H1 (cell line): ENCODE measurements at regions not wholly inside any gene's neighbourhood (a gene's known extent, or its start where the extent isn't known, plus 50 kb on each side); places are given as distances from the start of the nearest gene placed in this dataset.
A peak's percentile ranks its signal among the peaks of the same experiment; 100 is the strongest.

Experiments used
- CTCF ChIA-PET: fragments of 300-600 bp; sonication (Branson Sonifier 250); formaldehyde crosslinking; loops from one replicate; lab custom pipeline; 2021; ENCODE audit not compliant: partially characterized antibody; lab: Charles Lee
- POLR2A ChIA-PET: fragments of 300-600 bp; sonication (Branson Sonifier 250); formaldehyde crosslinking; loops from one replicate; lab custom pipeline; 2021; ENCODE audit warnings: inconsistent platforms; ENCODE audit not compliant: partially characterized antibody; lab: Charles Lee
- DNase-seq, 2 experiments: peaks; one replicate each; pipeline versions ENCODE4 v3.0.0 to v3.0.0-alpha.2; 2010 to 2022; ENCODE audit warnings: low spot score in 2 of 2, low read depth in 1 of 2, mixed read lengths in 1 of 2
- FAIRE-seq: peaks from 2 replicates; lab custom pipeline; 2011; peaks lifted over from hg19 to GRCh38; lab: Jason Lieb, UNC
- H2AFZ ChIP-seq: 2 replicates; pipeline ENCODE4 v1.8.1; 2012; ENCODE audit warnings: low read length, inconsistent platforms
- H2AK5ac ChIP-seq: 2 replicates; pipeline ENCODE4 v1.6.1; 2013; ENCODE audit warnings: low read depth, low read length
- H2BK120ac ChIP-seq: replicated peaks from 2 replicates; pipeline ENCODE3; 2013; ENCODE audit warnings: low read depth, low read length, inconsistent platforms
- H2BK12ac ChIP-seq: 2 replicates; pipeline ENCODE4 v1.6.1; 2013; ENCODE audit warnings: low read depth, low read length
- H2BK15ac ChIP-seq: 2 replicates; pipeline ENCODE4 v1.6.1; 2013; ENCODE audit warnings: low read length
- H2BK20ac ChIP-seq: 2 replicates; pipeline ENCODE4 v1.6.1; 2013; ENCODE audit warnings: low read length
- H2BK5ac ChIP-seq: 2 replicates; pipeline ENCODE4 v1.6.1; 2013; ENCODE audit warnings: low read depth, low read length
- H3K14ac ChIP-seq: 2 replicates; pipeline ENCODE4 v1.6.1; 2013; ENCODE audit warnings: inconsistent platforms; ENCODE audit not compliant: insufficient read length
- H3K18ac ChIP-seq: 2 replicates; pipeline ENCODE4 v1.6.1; 2013; ENCODE audit warnings: low read length; ENCODE audit errors: extremely low read depth
- H3K23ac ChIP-seq: 2 replicates; pipeline ENCODE4 v1.6.1; 2013; ENCODE audit warnings: inconsistent platforms; ENCODE audit not compliant: insufficient read length
- H3K23me2 ChIP-seq: 2 replicates; pipeline ENCODE4 v1.6.1; 2013; ENCODE audit warnings: low read depth, low read length
- H3K27ac ChIP-seq: 2 replicates; pipeline ENCODE4 v1.6.1; 2011; ENCODE audit warnings: low read depth, low read length, inconsistent platforms
- H3K27me3 ChIP-seq, 4 experiments: replicated peaks in 1 of 4; 1 replicate in 1 of 4; 2 replicates in 3 of 4; pipeline versions ENCODE4 v1.6.1 to v1.8.1; 2011 to 2013; ENCODE audit warnings: low read length in 3 of 4, mild to moderate bottlenecking in 3 of 4, inconsistent platforms in 2 of 4, mixed read lengths in 2 of 4, moderate library complexity in 1 of 4; ENCODE audit not compliant: control insufficient read depth in 3 of 4, insufficient read depth in 3 of 4; ENCODE audit errors: extremely low read depth in 1 of 4
- H3K36me3 ChIP-seq, 4 experiments: 2 replicates each; pipeline versions ENCODE4 v1.6.1 to v1.8.1; 2011 to 2013; ENCODE audit warnings: mild to moderate bottlenecking in 4 of 4, low read length in 3 of 4, moderate library complexity in 2 of 4, control low read depth in 1 of 4, inconsistent platforms in 1 of 4; ENCODE audit not compliant: insufficient read depth in 4 of 4, control insufficient read depth in 2 of 4
- H3K4ac ChIP-seq: replicated peaks from 2 replicates; pipeline ENCODE3; 2013; ENCODE audit warnings: low read length, low read depth, mixed read lengths, inconsistent platforms; ENCODE audit not compliant: insufficient read length
- H3K4me1 ChIP-seq, 4 experiments: replicated peaks in 1 of 4; 1 replicate in 1 of 4; 2 replicates in 3 of 4; pipeline versions ENCODE4 v1.6.1 to v1.8.1; 2011 to 2013; ENCODE audit warnings: low read length in 3 of 4, inconsistent platforms in 2 of 4, mixed read lengths in 1 of 4; ENCODE audit not compliant: insufficient read depth in 4 of 4, control insufficient read depth in 3 of 4
- H3K4me2 ChIP-seq, 2 experiments: 2 replicates each; pipeline versions ENCODE4 v1.6.1 to v1.8.1; 2011 to 2013; ENCODE audit warnings: low read depth in 2 of 2, low read length in 2 of 2, control low read depth in 1 of 2, inconsistent platforms in 1 of 2, mild to moderate bottlenecking in 1 of 2; ENCODE audit not compliant: insufficient read depth in 1 of 2
- H3K4me3 ChIP-seq, 4 experiments: fragments of 200-600, 300-600 bp in 1 of 4; sonication (generic), shearing (Covaris generic), sonication (Bioruptor Twin) in 1 of 4; 2 replicates each; pipeline versions ENCODE4 v1.5.1 to v1.8.1; 2011 to 2016; ENCODE audit warnings: low read length in 4 of 4, low read depth in 3 of 4, control low read depth in 2 of 4, inconsistent platforms in 2 of 4, mild to moderate bottlenecking in 2 of 4, mixed read lengths in 1 of 4, moderate library complexity in 1 of 4; ENCODE audit not compliant: insufficient read depth in 2 of 4; ENCODE audit errors: extremely low read depth in 1 of 4
- H3K56ac ChIP-seq: replicated peaks from 2 replicates; pipeline ENCODE3; 2013; ENCODE audit warnings: low read depth, mild to moderate bottlenecking, mixed read lengths, low read length, inconsistent platforms; ENCODE audit not compliant: insufficient read length
- H3K79me1 ChIP-seq: 2 replicates; pipeline ENCODE4 v1.6.1; 2013; ENCODE audit warnings: low read depth, low read length, control low read depth
- H3K79me2 ChIP-seq, 2 experiments: 2 replicates each; pipeline versions ENCODE4 v1.6.1 to v1.8.1; 2012 to 2013; ENCODE audit warnings: low read length in 2 of 2, mild to moderate bottlenecking in 2 of 2, inconsistent platforms in 1 of 2; ENCODE audit not compliant: insufficient read depth in 2 of 2, control insufficient read depth in 1 of 2
- H3K9ac ChIP-seq, 4 experiments: replicated peaks in 1 of 4; 1 replicate in 1 of 4; 2 replicates in 3 of 4; pipeline versions ENCODE4 v1.6.1 to v1.8.1; 2011 to 2013; ENCODE audit warnings: low read depth in 3 of 4, low read length in 3 of 4, control low read depth in 2 of 4, mild to moderate bottlenecking in 2 of 4, moderate library complexity in 2 of 4, inconsistent platforms in 1 of 4; ENCODE audit errors: extremely low read depth in 1 of 4
- H3K9me3 ChIP-seq, 2 experiments: 2 replicates each; pipeline versions ENCODE4 v1.6.1 to v1.8.1; 2012 to 2013; ENCODE audit warnings: mild to moderate bottlenecking in 2 of 2, moderate library complexity in 2 of 2, control low read depth in 1 of 2, inconsistent platforms in 1 of 2, low read depth in 1 of 2, low read length in 1 of 2, mixed read lengths in 1 of 2; ENCODE audit not compliant: insufficient read depth in 2 of 2
- H4K20me1 ChIP-seq, 2 experiments: replicated peaks in 1 of 2; 2 replicates each; pipeline versions ENCODE3 to v1.8.1; 2011 to 2013; ENCODE audit warnings: inconsistent platforms in 2 of 2, low read length in 2 of 2, mild to moderate bottlenecking in 1 of 2; ENCODE audit not compliant: insufficient read depth in 2 of 2, control insufficient read depth in 1 of 2
- H4K5ac ChIP-seq: 2 replicates; pipeline ENCODE4 v1.6.1; 2013; ENCODE audit warnings: low read length, low read depth, mixed read lengths, inconsistent platforms; ENCODE audit not compliant: insufficient read length
- H4K8ac ChIP-seq: 2 replicates; pipeline ENCODE4 v1.8.0; 2013; ENCODE audit warnings: mild to moderate bottlenecking, moderate library complexity, low read length, inconsistent platforms; ENCODE audit not compliant: insufficient read depth; ENCODE audit errors: extremely low read depth
- H4K91ac ChIP-seq: replicated peaks from 2 replicates; pipeline ENCODE3; 2013; ENCODE audit warnings: low read length, mixed read lengths, inconsistent platforms; ENCODE audit not compliant: insufficient read length
- BRCA1 ChIP-seq: IDR thresholded peaks from 2 replicates; pipeline ENCODE4 v1.6.1; 2012; ENCODE audit warnings: low read depth, low read length, improper control_type of control experiment
- CHD2 ChIP-seq: IDR thresholded peaks from 2 replicates; pipeline ENCODE4 v1.6.1; 2012; ENCODE audit warnings: low read length, improper control_type of control experiment
- HDAC2 ChIP-seq, 2 experiments: fragments of 300-600 bp in 1 of 2; sonication (generic) in 1 of 2; IDR thresholded peaks; 2 replicates each; pipeline ENCODE4 v1.6.1; 2011 to 2012; ENCODE audit warnings: low read depth in 2 of 2, low read length in 2 of 2, mild to moderate bottlenecking in 2 of 2, moderate library complexity in 2 of 2, borderline replicate concordance in 1 of 2, inconsistent platforms in 1 of 2
- PHF8 ChIP-seq: fragments of 200-600 bp; sonication (generic); conservative IDR thresholded peaks from 2 replicates; pipeline ENCODE4 v1.7.1; 2012; ENCODE audit warnings: low read depth, mild to moderate bottlenecking, inconsistent platforms, low read length, moderate library complexity
- RAD21 ChIP-seq, 2 experiments: IDR thresholded peaks in 1 of 2; conservative IDR thresholded peaks in 1 of 2; 2 replicates each; pipeline ENCODE4 v1.6.1; 2011; ENCODE audit warnings: low read depth in 2 of 2, low read length in 2 of 2, improper control_type of control experiment in 1 of 2, inconsistent platforms in 1 of 2, mild to moderate bottlenecking in 1 of 2, moderate library complexity in 1 of 2
- RFX5 ChIP-seq: IDR thresholded peaks from 2 replicates; pipeline ENCODE4 v1.6.1; 2011; ENCODE audit warnings: low read depth, low read length, improper control_type of control experiment, borderline replicate concordance
- RXRA ChIP-seq: IDR thresholded peaks from 2 replicates; pipeline ENCODE4 v1.6.1; 2011; ENCODE audit warnings: low read depth, mild to moderate bottlenecking, low read length, moderate library complexity; ENCODE audit not compliant: insufficient read depth
- TAF1 ChIP-seq: IDR thresholded peaks from 2 replicates; pipeline ENCODE4 v1.6.1; 2011; ENCODE audit warnings: mild to moderate bottlenecking, low read depth, low read length
- ZNF274 ChIP-seq: IDR thresholded peaks from 2 replicates; pipeline ENCODE4 v1.7.0; 2012; ENCODE audit warnings: low read length, borderline replicate concordance; ENCODE audit errors: extremely low read depth
- whole genome bisulfite sequencing, 2 experiments: shearing (Covaris generic) in 1 of 2; methylation state at CpG; one replicate each; pipeline versions ENCODE4 v1.1.6 to v1.1.7; 2013 to 2015; ENCODE audit warnings: low lambda C conversion rate in 2 of 2, mixed read lengths in 2 of 2, inconsistent platforms in 1 of 2, low coverage in 1 of 2, missing lambda C conversion rate in 1 of 2; ENCODE audit not compliant: insufficient replicate concordance in 2 of 2, insufficient coverage in 1 of 2, insufficient read length in 1 of 2; ENCODE audit errors: extremely low coverage in 1 of 2, missing lambda C conversion rate in 1 of 2; 5-methylcytosine and 5-hydroxymethylcytosine counted together
- TF ChIP-seq, protein P1 (sequence below), 3 experiments: IDR thresholded peaks; 1 replicate in 2 of 3; 2 replicates in 1 of 3; pipeline versions ENCODE4 v1.5.1 to v1.6.1; 2011; ENCODE audit warnings: low read length in 3 of 3, mild to moderate bottlenecking in 3 of 3, inconsistent platforms in 2 of 3, low read depth in 1 of 3, moderate library complexity in 1 of 3; ENCODE audit not compliant: insufficient read depth in 1 of 3; ENCODE audit errors: control extremely low read depth in 1 of 3

DNA sequence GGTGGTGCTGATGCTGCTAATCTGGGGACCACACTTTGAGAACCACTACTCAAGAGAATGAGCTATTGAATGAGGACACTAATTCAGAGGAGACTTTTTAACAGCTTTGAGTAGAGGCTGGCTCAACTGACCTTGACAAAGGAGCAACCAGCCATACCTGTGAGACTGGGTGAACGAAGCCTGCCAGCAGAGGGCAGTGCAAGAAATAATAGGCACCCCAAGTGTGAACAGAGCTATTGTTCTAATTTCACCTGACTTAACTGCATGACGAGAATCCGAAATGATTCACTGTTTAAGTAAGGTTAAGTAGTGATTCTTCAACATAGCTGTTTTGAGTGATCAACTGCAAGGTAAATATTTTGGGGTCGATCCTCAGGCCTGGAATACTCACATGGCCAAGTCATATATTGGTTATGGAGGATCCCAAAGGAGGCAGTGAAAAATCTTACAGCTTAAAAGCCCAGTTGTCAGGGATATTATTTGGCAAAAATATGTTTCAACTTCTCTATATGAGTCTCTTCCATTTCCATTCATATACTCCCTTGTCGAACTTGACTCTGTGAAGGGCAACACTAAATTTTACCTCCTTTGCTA, 550.5 kb upstream of the MARCKS start:
- Histone ChIP-seq H3K9me3 (no peaks in the 10 kb centered on the region), H3K4me1 (no peaks in the 10 kb centered on the region), H2BK15ac (no peak overlapping the region), H2BK20ac (no peak overlapping the region), H2BK5ac (no peak overlapping the region), H2AK5ac (no peak overlapping the region), H4K8ac (no peak overlapping the region), H2AFZ (peak overlapping the region; percentile 65; the same call in 1 of the 2 replicates), H3K56ac (no peak overlapping the region), H3K4me2 (no peak overlapping the region), H2BK12ac (no peak overlapping the region), H2BK120ac (no peak overlapping the region), H3K9ac (no peak overlapping the region), H4K20me1 (no peaks in the 10 kb centered on the region), H3K4ac (no peak overlapping the region), H3K23ac (no peak overlapping the region), H4K91ac (no peak overlapping the region), H4K5ac (no peak overlapping the region), H3K79me2 (no peaks in the 10 kb centered on the region), H3K18ac (no peak overlapping the region), H3K4me3 (no peak overlapping the region), H3K23me2 (no peaks in the 10 kb centered on the region), H3K79me1 (no peaks in the 10 kb centered on the region), H3K27ac (no peak overlapping the region), H3K27me3 (no peaks in the 10 kb centered on the region), H3K36me3 (no peaks in the 10 kb centered on the region), H3K14ac (no peak overlapping the region)
- DNase-seq (peak; percentile 34 to 81), FAIRE-seq (peak; percentile 91)
- WGBS, 2 experiments = 49% methylated on average over 5 of the region's 5 CpGs; no CpG with 5 or more reads in 1 of the 2 experiments
- POLR2A ChIA-PET = no interaction called here
- CTCF ChIA-PET = interaction anchor here (0.5 to 2.6 kb wide), 47 partner anchors 9 to 1524 kb away, joined by 3 to 21 read pairs (median 3); no protein-coding TSS in a partner anchor
- no peak for TF ChIP-seq TAF1
- TF ChIP-seq RFX5 = no peak
- peak; percentile 75 to 78 for TF ChIP-seq RAD21 (IDR thresholded peaks at IDR 0.05 in 1 of 2, conservative IDR thresholded peaks at IDR 0.05 in 1 of 2; ENCODE audit: low read depth in 2 of 2, low read length in 2 of 2)
- TF ChIP-seq RXRA = no peak
- TF ChIP-seq, protein P1, sequence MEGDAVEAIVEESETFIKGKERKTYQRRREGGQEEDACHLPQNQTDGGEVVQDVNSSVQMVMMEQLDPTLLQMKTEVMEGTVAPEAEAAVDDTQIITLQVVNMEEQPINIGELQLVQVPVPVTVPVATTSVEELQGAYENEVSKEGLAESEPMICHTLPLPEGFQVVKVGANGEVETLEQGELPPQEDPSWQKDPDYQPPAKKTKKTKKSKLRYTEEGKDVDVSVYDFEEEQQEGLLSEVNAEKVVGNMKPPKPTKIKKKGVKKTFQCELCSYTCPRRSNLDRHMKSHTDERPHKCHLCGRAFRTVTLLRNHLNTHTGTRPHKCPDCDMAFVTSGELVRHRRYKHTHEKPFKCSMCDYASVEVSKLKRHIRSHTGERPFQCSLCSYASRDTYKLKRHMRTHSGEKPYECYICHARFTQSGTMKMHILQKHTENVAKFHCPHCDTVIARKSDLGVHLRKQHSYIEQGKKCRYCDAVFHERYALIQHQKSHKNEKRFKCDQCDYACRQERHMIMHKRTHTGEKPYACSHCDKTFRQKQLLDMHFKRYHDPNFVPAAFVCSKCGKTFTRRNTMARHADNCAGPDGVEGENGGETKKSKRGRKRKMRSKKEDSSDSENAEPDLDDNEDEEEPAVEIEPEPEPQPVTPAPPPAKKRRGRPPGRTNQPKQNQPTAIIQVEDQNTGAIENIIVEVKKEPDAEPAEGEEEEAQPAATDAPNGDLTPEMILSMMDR (IDR thresholded peaks at IDR 0.05; ENCODE audit: control extremely low read depth in 1 of 3, insufficient read depth in 1 of 3, low read depth in 1 of 3, low read length in 3 of 3) = peak; percentile 68 to 85 (median 75)
- TF ChIP-seq PHF8 = no peak
- TF ChIP-seq HDAC2 (IDR thresholded peaks at IDR 0.05; ENCODE audit: borderline replicate concordance in 1 of 2, low read depth in 2 of 2, low read length in 2 of 2) = no peak
- TF ChIP-seq ZNF274 = no peak
- no peak for TF ChIP-seq CHD2
- TF ChIP-seq BRCA1 = no peak
